ENCODE measurements at regions not wholly inside any gene's neighbourhood (a gene's known extent, or its start where the extent isn't known, plus 50 kb on each side); places are given as distances from the start of the nearest gene placed in this dataset.

- TF ChIP-seq CTCF (IDR thresholded peaks at IDR 0.05) (no peak), POLR2A (IDR thresholded peaks at IDR 0.05) (no peak)
Observed at GRCh38 chrX:121114691-121115090, 67.3 kb downstream of the GLUD2 start.

Data from thyroid gland (tissue), 4 donors.